Cerebellar cortex (tissue), 1 donor: ENCODE measurements at regions not wholly inside any gene's neighbourhood (a gene's known extent, or its start where the extent isn't known, plus 50 kb on each side); places are given as distances from the start of the nearest gene placed in this dataset.

Source experiments
- DNase-seq: peaks from one replicate; pipeline ENCODE4 v3.0.0-alpha.2; 2015; ENCODE audit warnings: low spot score

DNA sequence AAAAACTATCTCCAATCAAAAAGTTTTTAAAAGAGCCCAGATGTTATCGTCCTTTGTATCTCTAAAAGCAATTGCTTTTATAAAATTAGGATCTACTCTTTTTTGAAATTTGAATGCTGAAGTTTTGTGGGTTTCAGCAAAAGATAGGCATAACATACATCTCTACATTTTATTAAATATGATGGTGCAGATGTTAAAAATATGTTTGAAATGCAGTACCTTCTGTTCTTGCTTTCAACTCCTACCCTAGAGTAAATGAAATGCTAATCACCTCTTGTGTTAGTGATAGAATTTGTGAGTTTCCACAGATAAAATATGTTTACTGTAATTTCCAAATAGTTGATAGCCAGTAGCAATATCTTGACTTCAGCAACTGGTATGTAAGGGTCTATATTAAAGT lies 95.7 kb upstream of the VPREB1 start:
- no peak for DNase-seq

DNA sequence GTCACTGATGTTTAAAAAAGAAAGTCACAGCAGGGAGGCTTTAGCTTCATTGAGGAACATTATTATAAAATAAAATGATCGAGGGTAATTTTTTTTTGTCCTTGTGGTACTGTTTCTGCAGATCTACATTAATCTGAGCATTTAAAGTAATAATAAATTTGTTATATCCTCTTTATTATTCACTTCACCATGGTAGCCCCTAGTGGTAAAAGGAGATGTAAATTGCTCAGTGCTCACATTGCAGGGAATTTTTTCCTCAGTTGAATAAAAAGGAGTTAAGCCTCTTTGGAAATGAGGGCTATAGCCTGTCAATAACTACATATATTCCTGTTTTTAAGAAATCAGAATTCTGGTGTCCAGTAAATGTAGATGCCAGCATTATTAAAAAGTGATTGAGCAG lies 99.7 kb upstream of the VPREB1 start:
- no peak for DNase-seq

- no peak for DNase-seq
Measured at GRCh38 chr22:22143448-22143847, 101.1 kb upstream of the VPREB1 start.

DNA sequence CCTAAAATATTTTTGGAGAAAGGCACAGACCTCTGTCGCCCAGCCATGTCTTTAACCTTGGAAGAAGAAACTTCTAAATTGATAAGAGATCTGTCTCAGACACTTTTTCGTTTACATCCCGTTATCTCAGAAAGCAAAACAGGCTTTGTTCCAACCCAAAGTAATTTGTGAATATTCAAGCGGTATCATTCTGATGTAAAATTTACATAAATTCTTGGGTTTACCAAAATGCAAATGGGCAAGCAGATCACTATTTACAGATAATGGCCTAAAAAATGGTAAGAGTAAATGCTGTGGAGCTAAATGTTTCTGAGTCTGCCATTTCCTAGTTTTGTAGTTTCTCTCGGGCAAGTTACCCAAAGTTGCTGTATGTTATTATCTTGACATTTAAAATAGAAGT lies 101.9 kb upstream of the VPREB1 start:
- DNase-seq = no peak

DNA sequence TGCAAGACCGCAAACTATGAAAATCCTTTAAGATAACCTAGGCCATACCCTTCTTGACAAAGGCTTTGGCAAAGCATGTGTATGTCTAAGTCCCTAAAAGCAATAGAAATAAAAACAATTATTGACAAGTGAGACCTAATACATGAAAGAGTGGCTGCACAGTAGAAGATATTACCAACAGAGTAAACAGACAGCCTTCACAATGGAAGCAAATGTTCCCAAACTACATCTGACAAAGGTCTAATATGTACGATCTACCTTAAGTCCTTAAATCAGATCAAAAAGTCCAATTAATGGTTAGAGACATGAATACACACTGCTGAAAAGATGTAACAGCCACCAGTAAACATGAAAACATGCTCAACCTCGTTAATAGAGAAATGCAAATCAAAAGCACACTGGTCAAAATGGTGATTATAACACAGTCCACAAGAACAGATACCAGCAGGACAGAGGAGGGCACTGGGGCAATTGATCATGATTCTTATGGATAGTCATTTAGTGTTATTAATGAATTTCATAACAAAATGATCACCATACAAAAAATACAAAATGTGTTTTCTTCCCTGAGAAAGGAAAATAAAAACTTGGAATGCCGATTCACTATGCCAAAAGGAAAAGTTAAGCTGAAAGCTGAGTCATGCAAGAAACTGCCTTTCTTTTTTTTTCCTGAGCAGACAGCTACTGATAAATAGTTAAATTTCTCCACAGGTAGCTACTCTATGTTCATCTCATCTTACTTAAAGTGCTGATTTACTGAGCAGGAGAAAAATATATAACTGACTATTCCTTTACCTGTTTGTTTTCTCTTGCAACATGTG lies 102.6 kb upstream of the VPREB1 start:
- DNase-seq = no peak

DNA sequence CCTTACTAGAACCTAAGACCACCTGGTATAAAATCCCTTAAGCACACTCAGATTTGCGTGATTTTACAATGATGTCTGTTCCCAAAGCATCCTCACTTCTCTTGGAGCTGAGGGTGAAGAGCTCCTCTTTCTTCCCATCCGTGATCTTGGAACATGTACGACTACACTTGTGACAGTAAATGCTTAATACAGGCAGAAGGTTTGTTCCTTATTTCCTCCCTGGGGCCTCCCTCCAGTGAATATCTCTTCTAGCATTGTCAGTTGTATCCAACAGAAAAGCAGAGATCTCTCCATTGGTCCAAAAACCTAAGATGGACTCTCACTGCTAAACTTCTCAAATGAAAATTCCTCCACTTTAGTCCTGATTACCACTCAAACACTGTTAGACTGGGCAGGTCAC lies 103.6 kb upstream of the VPREB1 start:
- no peak for DNase-seq

GRCh38 chr22:22139364-22139763 lies 105.2 kb upstream of the VPREB1 start:
- no peak for DNase-seq

- no peak for DNase-seq
Measured at GRCh38 chr22:22138915-22139314, 105.7 kb upstream of the VPREB1 start.

GRCh38 chr22:22137891-22138290 lies 106.7 kb upstream of the VPREB1 start:
- no peak for DNase-seq

GRCh38 chr22:22133910-22134309 lies 110.7 kb upstream of the VPREB1 start:
- DNase-seq = no peak

GRCh38 chr22:22130953-22131608 lies 113.5 kb upstream of the VPREB1 start:
- DNase-seq = no peak

GRCh38 chr22:22129387-22129786 lies 115.2 kb upstream of the VPREB1 start:
- DNase-seq = no peak

- DNase-seq = no peak
Measured at GRCh38 chr22:22128440-22128839, 116.1 kb upstream of the VPREB1 start.

DNA sequence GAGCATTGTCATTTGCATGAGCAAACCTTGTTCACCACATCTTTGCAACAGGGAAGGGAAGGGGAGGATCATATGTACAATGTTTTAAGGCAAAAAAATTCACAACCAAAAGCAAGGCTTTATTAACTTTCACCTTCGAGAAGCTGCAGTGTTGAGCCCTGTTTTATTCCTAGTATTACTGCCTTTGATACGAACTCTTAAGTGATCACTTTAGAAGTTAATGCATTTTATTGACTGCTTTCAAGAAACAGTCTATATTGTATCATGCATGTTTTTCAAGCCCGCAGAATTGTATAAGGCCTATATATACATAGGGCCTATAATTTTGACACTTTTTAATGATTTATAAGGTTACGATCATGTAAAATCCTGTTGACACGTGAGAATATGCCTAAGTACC lies 117.5 kb upstream of the VPREB1 start:
- no peak for DNase-seq

DNA sequence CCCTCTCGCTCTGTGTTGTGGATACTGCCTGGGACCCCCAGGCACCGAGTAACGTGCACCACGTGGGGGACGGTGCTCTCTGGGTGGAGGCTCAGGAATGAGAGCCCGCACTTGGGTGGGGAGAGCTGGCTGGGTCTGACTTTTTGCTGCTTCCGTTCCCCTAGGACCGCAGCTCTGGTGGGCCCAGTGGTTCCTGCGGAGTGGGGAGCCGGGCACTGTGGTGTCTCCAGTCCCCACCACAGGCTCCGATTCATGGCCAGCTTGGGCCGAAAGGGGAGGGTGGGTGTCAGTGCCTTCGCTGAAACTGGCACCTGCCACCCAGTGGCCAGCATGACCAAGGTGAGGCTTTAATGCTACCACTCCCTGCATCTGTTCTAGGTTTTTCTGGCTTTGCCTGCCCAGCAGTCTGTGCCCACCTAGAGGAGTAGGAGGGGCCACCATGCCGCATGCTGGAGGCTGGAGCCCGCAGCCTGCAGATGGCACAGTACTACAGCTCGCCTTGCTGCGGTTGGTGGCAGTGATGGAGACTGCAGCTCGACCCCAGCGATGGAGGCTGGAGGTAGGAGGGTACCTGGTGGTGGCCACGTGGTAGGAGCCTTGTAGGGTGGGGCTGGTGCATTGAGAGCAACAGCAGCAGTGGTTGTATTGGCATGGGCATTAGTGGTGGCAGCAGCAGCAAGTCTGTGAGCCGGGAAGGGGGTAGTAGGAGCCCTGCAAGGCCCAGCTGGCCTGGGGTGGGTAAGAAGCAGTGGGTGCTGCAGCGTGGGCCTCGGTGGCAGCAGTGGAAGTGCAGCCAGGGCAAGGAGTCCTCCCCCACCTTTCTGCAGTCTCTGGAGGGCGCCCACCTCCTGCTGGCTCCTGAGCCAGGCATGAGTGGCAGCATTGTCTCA lies 118.8 kb upstream of the VPREB1 start:
- DNase-seq = no peak

GRCh38 chr22:22125028-22125578 lies 119.5 kb upstream of the VPREB1 start:
- no peak for DNase-seq

GRCh38 chr22:22124374-22124773 lies 120.2 kb upstream of the VPREB1 start:
- no peak for DNase-seq

DNA sequence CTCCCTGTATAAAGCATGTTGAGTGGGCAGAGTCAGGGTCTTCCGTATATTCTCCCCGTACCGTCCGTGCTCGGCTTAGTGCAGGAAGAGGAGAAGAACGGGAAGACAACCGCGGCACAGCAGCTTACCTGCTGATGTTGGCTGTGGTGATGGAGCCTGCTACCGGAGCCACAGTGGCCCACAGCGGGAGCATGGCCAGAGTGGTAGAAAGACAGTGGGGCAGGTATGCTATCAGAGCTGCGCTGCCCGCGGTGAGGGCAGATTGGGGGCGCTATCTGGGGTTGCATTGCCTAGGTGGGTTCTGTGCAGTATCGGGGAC lies 120.7 kb upstream of the VPREB1 start:
- no peak for DNase-seq

GRCh38 chr22:22123118-22123959 lies 121.2 kb upstream of the VPREB1 start:
- DNase-seq = no peak

- no peak for DNase-seq
Measured at GRCh38 chr22:22122348-22123117, 122.1 kb upstream of the VPREB1 start.

DNA sequence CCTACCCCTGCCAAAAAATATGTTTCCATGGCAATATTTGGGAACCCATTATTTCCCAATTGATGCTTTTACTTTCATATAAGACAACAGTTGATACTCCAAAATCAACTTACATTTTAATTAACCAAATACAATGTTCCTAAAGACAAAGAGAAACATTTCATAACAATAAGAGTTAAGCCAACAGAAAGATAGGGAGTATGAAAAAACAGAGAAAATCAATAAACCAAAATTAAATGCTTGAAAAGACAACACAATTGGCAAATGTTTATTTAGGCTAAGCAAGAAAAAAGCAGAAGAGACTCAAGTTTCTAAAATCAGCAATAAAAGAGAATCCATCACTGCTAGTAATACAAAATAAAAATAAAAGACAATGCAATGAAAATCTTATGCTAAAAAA lies 123.1 kb upstream of the VPREB1 start:
- DNase-seq = no peak
